ENCODE measurements at regions not wholly inside any gene's neighbourhood (a gene's known extent, or its start where the extent isn't known, plus 50 kb on each side); places are given as distances from the start of the nearest gene placed in this dataset.

DNA sequence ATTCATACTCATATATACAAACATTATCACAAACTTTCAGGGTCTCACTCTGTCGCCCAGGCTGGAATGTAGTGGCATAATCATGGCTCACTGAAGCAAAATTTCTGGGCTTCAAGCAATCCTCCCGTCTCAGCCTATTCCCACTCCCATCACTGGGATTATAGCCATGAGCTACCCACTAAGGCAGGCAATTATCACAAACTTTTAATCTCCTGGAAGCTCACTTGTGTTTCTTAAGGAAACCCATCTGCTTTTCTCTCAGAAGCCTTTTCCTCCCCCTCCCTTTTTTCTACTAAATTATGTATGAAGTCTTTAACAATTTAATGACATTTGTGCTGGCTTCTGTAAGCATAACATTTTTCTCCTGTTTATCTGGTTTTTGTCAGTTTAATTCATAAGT, 170.5 kb downstream of the AREG start:
- DNase-seq (ENCODE audit: low spot score) = peak; percentile 51

DNA sequence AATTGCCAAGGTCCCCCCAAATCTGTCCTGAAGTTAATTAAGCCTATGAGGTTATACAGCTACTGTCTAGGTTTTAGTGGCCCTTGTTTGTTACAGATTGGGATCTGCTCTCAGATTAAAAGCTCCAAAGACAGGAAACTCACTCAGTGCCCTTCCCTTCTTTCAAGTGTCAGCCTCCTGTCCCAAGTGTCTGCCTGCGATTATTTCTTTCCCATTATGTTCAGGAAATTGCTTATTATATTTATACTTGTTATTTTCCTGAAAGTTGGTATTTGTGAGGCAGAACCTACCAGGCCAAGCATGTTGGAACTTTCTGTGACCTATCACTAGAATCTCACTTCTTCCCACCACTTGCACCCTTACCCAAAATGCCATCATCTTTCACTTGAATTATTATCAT, 173.2 kb downstream of the AREG start:
- DNase-seq (ENCODE audit: low spot score) = no peak

DNA sequence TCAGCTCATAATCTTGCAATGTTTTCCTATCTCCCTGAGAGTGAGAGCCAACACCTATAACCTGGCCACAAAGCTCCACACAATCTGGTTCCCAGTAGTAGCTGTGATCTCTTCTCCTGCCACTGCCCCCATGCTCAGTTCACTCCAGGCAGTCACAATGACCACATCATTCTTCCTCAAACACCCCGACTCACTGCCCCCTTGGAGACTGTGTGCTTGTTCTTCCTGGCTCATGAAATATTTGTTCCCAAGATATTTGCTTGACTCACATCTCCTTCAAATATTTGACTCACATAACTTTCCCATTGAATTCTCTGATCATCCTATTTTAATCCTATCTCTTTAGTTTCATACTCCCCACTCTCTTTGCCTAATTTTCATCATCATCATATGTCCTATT, 173.7 kb downstream of the AREG start:
- no peak for DNase-seq (ENCODE audit: low spot score)

DNA sequence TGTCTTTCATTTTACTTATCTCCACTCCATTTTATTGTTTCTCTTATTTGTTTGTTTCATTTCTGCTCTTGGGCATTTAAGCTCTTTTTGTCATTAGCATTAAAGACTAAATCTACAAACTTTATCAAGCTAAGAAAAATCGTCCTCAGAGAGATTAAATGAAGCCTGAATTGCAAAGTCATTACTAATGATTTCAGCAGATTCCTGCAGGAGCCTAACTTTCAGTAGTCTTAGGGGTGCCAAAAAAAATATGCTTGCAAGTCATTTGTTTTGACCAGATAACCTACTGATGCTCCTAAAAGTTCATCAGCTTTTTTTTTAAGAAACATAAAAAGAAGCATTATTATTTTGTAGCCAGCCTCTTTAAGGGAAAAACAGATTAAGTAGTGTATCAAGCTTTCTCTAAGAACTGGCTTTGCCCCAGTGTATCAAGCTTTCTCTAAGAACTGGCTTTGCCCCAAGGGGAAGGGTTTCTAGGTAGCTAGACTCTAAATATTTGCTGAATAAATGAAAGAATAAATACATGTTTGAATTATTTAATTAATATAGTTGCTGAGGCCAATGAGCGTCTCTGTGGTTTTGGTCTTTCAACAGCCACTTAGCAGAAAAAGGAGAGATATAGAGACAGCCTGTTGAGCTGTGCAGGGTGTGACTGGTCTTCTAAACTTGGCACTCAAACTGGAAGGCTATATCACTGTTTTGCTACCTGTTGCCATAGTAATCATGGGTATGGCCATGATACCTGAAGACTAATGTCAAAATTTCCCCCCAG, 174.2 kb downstream of the BTC start:
- no peak for DNase-seq (ENCODE audit: low spot score)

DNA sequence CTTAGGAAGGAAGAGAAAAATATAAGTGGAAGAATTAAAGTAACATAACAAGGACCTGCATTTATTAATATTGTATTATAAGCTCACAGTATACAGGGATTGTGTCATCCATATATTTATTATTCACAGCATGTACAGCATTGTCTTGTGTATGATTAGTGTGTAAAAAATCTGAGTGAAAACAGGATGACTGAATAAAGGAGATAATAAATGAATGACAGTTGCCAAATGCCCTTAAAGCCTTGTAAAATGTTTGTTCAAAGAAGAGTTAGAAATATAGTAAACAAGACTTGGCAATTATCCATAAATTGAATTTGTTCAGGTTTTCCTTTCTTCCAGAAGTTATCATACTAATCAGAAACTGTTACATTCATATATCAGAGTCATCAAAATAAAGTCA, 172.7 kb downstream of the BTC start:
- no peak for DNase-seq (ENCODE audit: low spot score)

DNA sequence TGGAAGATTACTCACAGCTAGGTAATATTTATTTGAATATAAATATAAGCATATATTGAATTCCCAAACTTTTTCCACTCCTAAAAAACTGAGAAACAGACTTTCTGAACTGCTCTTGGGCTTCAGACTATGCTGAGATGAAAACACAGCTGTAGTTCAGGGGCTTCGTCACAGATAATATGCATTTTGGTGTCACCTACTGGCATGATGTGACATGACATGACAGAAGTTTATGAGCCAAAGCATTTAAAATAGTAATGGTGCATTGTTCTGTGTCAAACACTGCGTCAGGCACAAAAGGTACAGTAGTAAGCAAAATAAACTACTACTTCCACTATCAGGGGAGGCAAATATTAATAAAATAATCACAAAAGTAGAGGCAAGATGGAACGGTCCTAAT, 171.3 kb downstream of the BTC start:
- peak; percentile 62 for DNase-seq (ENCODE audit: low spot score)

DNA sequence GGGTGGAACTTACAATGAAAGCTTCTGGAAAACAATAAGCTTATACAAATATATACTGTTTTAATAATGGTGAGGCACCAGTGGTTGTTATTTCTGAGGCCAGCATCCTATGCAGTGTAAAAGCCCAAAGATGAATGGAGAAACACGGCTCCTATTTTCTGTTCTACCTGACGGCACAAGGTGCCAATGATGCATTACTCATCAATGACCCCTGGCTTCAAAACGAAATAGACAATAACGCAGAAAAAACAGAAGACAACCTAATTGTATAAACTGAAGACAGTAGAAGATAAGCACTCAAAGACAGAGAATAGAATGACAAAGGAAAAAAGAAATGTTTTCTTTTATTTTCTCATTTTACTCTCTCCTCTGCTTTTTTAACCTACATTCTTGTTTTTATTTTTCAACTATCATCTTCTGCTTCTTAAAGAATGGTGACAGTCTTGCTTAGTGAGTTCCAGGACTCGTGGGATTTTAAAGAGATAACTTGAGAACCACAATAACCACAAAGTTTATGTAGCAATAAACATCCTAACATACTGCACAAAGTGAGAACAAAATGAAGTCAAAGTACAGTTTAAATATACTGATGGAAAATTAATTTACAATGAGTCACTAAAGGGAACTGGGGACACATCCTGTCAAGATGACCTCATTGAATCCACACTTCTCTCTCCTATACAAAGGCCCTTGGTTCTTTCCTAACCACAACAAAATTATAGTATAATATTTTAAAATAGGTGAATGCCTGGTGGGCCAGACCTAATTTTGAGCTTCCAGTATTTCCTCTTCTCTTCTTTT, 169.8 kb downstream of the BTC start:
- no peak for DNase-seq (ENCODE audit: low spot score)

DNA sequence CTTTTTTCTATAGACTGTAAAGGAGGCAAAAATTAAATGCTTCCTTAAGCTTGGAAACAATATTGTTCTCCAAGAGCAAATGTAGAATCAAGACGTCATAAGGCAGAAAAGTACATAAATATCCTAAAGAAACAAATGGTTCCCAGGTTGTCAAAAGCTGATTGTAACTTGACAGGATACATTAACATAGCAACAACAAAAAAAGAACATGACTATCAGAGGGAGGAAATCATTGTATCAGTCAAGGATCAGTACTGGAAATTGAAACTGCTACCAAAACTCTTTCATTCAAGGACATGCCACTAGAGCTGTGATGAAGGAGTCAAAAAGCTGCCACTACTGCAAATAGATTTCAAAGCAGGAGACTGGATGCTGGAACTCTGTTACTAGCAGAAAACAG, 168.3 kb downstream of the BTC start:
- no peak for DNase-seq (ENCODE audit: low spot score)

DNA sequence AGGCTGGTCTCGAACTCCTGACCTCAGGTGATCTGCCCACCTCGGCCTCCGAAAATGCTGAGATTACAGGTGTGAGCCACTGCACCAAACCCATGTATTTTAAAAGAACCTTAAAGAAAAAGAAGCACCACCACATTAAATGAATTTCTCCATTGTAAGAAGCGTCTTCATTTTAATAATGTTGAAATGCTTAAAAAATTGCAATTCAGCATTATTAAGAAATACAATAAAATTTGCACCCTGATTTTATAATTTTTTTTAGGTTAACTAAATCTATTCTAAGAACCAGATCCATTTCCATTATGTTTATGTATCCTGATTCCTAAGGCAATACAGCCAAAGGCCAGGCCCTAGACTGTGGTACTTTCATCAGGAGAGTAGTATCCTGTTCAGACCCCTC, 167.2 kb downstream of the BTC start:
- DNase-seq (ENCODE audit: low spot score) = no peak

DNA sequence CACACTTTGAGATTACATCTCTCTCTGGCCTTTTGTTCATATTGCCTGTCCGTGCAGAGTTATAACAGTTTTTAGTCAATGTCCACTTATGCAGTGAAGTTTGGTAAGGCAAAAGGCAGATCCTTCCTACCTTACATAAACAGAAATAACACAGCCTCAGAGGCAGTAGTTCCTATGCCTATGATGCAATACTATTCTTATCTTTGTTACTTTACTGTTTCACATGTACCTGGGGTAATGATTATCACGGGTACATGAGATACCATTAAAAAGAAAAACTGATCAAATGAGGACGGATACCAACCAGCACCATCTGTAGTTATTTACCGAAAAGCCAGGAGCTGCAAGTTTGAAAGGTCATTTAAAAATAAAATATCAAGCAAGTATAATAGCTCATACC, 166.8 kb downstream of the BTC start:
- DNase-seq (ENCODE audit: low spot score) = no peak

DNA sequence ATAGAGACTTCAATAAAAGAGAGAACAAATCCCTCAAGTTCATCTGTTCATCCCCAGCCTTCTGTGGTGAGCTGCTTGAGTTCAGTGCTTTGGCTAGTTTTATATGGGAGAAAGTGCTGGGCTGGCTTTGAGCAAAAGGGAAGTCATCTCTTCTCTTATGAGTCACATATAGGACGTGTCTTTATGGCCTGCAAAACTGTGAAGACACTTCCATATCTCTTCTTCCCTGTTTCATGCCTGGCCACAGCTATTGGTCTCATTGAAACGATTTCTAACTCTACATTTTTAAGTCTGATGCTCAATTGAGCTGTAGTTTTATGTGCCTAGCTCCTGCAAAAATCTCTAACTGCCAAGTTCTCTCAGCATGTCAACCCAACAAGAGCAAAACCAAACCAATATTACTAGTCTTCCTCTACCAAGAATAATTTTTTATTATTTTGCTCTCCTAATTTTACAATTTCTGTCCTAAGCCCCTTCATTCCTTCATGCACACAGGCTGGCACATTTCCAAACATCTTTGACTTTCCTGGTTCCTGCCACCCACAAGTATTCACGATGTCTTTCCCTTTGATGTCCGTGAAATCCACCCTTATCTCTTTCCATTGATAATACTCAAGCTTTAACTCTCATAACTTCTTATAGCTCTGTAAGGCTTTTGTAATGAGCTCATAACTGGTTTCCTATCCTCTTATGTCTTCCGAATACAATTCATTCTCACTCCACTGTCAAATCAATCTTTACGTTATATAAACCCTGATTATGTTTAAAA, 165.3 kb downstream of the BTC start:
- no peak for DNase-seq (ENCODE audit: low spot score)

DNA sequence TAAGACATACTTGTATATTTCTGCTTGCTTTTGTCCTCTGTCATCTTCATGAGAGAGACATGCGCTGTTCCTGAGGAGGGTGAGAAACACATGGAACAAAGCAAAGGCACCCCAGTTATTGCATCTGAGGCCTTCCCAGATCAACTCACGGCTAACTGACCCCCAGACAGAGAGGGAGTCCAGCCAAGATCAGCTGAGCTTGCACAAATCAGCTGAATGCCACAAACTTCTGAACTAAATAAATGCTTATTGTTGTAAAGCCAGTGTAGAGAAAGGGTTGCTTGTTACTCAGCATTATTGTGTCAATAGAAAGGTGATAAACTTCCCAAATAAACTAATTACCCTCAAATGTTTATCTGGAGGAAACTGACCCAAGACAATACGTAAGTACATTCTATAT, 163.8 kb downstream of the BTC start:
- no peak for DNase-seq (ENCODE audit: low spot score)

DNA sequence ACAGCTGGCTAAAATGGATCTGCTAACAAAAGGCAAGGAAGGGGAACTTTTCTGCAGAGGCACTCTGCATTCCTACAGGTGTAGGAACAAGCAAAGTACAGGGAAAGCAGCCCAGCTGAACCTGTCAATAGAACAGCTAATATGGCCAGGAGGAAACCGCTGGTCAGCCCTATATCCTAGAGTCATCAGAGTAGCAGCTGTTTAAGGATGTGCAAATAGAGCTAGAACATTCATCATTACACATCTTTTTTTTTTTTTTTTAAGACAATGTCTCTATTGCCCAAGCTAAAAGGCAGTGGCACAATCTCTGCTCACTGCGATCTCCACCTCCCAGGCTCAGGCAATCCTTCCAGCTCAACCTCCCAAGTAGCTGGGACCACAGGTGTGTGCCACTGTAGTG, 163.0 kb downstream of the BTC start:
- no peak for DNase-seq (ENCODE audit: low spot score)

DNA sequence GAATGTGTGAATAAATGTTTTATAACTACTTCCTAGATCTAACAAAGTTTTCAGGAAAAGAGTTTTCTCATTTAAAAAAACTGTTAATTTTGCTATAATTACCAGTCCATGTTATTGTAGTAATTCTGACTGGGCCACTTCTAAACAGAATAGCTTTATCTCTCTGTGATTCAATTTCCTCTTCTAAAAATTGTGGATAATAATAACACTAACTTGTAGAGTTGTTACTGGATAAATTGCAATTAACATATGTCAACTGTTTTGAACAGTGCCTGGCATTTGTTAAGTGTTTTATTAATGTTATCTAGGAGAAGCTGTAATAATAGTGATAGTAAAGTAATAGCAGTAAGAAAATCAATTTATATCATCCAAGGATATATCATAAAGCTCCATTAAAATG, 162.3 kb downstream of the BTC start:
- no peak for DNase-seq (ENCODE audit: low spot score)

DNA sequence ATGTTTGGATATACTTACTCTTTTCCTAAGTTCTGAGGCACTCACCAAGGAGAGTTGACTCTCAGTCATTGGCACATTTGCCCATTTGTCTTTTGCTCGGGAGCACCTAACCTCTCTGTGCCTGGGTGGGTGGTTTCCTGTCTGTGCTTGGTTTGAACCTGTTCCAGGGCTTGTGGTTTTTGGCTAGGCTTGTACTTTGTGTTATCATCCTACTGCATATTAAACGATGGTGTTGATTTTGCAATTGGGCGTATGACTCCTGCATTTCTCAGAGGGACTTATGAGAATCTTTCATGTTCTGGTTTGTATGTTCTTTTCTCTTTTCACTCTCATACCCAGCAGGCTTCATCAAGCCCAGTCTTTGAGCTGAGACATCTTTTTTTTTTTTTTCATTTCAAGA, 161.7 kb downstream of the BTC start:
- DNase-seq (ENCODE audit: low spot score) = no peak

DNA sequence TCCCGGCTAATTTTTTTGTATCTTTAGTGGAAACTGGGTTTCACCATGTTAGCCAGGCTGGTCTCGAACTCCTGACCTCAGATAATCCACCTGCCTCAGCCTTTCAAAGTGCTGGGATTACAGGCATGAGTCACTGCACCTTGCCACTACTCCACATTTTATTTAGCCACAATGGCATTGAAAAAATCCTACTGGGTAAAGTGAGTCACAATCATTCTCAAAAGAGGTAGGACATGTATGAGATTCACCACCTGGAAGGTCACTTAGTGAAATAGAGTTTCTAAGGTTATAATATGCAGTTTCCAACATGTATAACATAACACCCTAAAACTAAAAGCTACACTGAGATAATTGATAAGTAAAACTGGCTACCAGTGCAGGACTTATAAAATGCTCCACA, 159.2 kb downstream of the BTC start:
- DNase-seq (ENCODE audit: low spot score) = no peak

DNA sequence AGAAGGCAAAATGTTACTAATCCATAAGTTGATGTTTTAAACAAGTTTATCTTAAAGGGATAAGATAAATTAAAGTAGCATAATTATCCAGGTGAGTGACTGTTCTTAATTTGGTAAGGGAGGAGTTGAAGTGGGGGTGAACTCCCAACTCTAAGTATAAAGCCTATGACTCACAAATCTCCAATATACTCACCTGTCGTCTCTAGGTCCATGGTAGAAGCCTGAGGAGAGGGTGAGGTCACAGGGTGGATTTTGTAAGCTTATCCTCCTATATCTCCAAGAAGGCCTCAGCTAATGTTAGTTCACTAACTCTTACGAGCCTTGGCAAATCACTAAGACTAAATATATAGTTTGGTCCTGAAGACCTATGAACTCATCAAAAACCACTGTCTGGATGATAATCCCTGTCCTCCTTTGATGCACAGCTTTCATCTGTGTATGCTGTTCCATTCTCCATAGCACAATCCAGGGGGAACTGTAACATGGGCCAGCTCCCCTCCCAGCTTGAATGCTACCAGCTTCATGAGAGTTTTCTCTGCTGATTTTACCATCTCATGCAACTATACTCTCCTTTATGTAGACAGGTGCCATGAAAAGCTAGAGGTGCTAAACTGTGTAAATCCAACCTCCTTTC, 158.7 kb downstream of the BTC start:
- no peak for DNase-seq (ENCODE audit: low spot score)

DNA sequence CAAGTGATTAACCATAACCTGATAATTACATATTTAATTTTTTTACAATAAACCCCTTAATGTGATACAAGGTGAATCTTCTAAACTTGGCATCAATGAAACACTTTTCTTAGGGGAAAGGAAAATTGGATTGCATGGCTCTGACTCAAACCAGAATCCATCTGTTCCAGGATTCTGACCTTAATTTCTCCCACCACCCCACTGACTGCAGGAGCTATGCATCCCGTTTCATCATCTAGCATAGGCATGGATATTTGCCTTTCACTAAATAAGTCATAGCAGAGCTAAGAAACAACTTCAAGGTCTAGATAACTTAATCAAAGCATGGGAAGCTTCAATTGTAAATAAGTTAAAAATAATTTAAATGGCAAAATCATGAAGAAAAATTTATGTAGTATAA, 156.3 kb downstream of the BTC start:
- DNase-seq (ENCODE audit: low spot score) = no peak

DNA sequence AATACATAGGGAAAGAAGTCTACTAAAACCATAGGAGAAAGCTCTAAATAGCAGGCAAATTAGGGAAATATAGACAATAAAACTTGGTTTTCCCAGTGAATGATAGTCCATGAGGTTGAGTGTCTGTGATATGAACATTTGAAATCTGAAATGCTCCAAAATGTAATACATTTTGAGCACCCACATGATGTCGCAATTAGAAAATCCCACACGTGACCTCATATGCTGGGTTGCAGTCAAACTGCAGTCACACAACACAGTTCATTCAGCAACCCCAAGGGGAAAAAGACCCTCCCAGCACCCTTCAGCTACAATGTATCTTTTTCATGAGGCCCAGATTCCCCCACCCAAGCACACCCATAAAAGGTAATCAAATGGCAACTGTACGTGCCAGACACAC, 155.6 kb downstream of the BTC start:
- DNase-seq (ENCODE audit: low spot score) = no peak

DNA sequence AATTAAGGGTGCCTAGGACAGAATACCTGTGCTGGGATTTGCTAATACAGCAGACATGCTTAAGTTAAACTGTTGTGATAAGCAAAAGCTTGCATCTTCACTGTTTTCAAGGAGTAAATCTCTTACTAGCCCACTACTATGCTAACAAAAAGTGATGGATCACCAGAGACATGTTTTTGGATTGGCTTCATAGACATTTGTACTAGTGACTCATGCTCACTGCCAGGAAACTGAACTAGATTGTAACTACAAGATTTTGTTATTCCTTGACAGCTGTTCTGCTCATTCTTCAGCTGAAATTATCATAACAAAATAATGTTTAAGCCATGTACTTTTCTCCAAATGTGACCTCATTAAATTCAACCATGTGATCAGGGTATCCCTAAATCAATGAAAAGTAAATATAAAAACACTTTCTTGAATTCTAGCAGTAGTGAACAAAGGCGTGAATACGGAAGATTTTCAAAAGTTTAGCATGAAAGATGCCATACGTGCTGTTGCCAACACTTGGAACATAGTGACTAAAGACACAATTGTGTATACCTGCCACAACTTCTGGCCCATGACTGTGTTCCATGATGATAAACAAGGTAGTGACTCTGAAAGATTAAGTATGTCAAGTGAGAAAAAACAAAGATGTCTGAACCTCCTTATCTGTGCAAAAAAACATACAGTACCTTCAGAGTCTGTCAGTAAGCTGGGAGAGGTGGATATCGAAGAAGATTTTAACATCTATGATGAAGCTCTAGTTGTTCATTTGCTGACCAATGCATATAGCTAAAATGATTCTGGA, 154.0 kb downstream of the BTC start:
- no peak for DNase-seq (ENCODE audit: low spot score)

DNA sequence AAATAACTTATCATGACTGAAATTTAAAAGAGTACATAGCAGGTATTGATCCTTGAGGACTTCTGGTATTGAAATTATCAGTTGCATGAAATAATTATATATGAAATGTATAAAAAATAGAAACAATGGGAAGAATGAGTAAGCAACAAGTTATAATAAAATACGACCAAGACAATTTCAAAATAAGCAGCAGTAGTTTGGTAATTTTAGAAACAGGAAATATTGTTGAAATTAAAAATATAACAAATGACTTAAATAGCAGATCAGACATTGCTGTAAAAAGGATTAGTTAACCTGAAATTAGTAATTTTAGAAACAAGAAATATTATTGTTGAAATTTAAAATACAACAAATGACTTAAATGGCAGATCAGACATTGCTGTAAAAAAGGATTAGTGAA, 152.3 kb downstream of the BTC start:
- DNase-seq (ENCODE audit: low spot score) = no peak

DNA sequence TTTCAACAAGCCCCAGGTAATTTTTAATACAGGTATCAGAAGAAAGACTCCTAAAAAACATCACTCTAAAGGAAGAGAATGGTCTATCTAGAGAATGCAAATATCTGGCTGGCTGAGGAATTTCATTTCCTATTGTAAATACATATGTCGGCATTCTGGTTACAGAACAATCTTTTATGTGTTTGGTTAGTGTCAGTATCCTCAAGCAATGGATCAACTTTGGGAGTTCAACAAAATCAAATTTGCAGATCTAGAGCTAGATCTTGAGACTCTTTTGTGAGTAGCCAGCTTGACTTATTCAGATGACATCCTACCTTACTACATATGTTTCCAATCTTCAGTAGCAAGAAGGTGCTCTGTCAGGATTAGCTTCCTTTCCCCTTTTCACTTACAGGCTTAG, 145.1 kb downstream of the BTC start:
- no peak for DNase-seq (ENCODE audit: low spot score)
